ENCODE measurements at regions not wholly inside any gene's neighbourhood (a gene's known extent, or its start where the extent isn't known, plus 50 kb on each side); places are given as distances from the start of the nearest gene placed in this dataset.
A peak's percentile ranks its signal among the peaks of the same experiment; 100 is the strongest.

DNA sequence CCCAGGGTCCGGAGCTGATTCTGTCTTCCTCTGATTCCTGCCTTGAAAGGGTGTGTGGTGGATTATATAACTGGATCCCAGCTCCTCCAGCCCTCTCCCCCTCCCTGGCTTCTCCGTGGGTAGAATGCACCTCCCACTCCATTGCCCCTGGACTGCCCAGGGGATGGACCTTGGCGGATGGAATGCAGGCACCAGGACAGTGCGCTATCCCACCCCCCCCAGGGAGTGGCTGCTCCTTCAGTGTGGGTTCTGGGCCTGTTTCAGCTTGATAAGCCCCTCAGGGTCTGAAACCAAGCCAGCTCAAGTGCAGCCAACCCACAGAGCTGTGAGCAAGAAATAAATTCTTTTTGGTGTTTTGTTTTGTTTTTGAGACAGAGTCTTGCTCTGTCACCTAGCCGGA is 112.4 kb upstream of the TMEM132D start:
- in situ Hi-C loops (cut with MboI; ENCODE audit: low sequenced_read_pairs, unreplicated experiment), result no loop called here
- TF ChIP-seq CTCF (IDR thresholded peaks at IDR 0.05; ENCODE audit: borderline replicate concordance, control extremely low read depth, extremely low read depth, insufficient read depth, missing control alignments), result no peak
- DNase-seq (ENCODE audit: low spot score), result no peak

GRCh38 chr12:130016986-130017385 is 113.2 kb upstream of the TMEM132D start:
- in situ Hi-C loops (cut with MboI; ENCODE audit: low sequenced_read_pairs, unreplicated experiment), result no loop called here
- TF ChIP-seq CTCF (IDR thresholded peaks at IDR 0.05; ENCODE audit: borderline replicate concordance, control extremely low read depth, extremely low read depth, insufficient read depth, missing control alignments), result no peak
- no peak for DNase-seq (ENCODE audit: low spot score)

DNA sequence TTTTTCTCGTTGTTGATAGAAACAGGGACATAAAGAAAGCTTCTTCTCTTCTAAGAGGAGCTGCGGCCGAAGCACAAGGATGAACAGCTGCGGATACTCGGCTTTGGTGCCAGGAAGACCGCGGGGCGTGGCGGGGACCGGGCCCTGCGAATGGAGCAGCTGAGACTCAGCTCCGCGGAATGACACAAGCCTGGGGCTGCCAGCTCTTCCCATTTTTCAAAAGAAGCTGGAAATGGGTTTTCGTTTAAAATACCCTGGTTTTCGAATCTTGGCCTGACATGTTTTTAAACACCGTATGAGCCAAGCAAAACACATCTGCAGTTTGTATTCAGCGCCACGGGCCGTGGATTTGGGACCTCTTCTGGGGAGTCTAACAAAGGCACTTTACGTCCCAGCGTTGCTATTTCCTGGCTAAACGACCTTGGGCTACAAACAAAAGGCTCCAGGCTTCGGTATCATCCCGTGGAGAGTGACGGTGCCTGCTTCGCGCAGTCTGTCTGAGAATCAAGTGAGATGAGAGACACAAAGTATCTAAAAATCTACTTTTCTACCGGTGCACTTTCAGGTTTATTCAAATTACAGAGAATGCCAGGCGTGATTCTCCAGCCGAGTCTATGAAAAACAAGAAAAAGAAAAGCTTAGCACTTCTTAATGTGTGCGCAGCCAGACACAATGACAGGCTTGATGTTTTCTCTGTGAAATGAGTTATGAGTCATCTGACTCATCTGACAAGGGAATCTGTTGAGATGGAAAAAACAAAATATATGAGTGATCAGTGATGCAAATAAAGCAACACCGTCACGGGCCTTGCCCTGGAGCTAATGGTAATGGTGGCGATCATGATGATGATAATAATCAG is 114.0 kb upstream of the TMEM132D start:
- no peak for TF ChIP-seq CTCF (IDR thresholded peaks at IDR 0.05; ENCODE audit: borderline replicate concordance, control extremely low read depth, extremely low read depth, insufficient read depth, missing control alignments)
- DNase-seq (ENCODE audit: low spot score), result no peak
- in situ Hi-C loops (cut with MboI; ENCODE audit: low sequenced_read_pairs, unreplicated experiment), result no loop called here

DNA sequence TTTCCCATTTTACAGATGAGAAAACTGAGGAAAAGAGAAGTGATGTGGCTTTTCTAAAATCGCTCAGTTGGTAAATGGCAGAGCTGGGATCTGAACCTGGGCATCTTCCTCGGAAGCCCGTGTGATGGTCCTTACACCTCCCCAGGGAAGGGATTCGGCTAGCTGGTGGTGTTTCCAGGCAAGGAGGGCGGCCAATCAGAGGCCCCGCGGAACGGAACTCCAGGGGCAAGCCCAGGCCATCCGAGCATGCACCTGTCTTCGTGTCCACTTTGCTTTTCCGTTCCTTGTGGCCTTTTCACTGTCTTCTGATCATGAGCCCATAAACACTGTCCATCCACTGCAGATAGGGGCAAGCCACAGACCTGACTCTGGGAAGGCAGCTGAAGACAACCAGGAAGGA is 114.8 kb upstream of the TMEM132D start:
- TF ChIP-seq CTCF (IDR thresholded peaks at IDR 0.05; ENCODE audit: borderline replicate concordance, control extremely low read depth, extremely low read depth, insufficient read depth, missing control alignments), result no peak
- DNase-seq (ENCODE audit: low spot score), result no peak
- in situ Hi-C loops (cut with MboI; ENCODE audit: low sequenced_read_pairs, unreplicated experiment), result no loop called here

DNA sequence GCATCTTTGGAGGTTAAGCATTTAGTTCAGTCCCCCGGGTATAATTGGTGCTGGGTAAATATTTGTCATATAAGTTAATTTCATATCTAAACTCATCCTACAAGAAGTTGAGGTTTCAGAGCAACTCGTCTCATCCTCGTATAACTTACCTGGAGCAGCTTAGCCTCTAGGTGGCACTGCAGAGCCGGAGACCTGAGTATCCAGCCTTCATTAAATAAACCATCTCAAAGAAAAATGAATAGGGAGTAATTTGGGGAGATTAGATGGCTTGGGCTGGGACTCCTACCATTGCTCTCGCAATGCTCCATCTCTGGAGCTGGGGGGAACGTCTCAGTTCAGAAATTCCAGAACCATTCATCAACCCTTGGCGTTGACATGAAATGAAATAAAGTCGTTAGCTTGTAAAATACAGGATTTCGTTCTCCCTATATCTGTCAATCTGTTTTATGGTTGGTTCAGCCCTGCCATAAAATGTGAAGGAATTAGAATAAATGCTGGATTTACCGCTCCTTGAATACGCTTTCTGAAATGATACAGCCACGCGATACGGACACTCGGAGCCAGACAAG is 122.9 kb upstream of the TMEM132D start:
- peak; percentile 41 for TF ChIP-seq CTCF (IDR thresholded peaks at IDR 0.05; ENCODE audit: borderline replicate concordance, control extremely low read depth, extremely low read depth, insufficient read depth, missing control alignments)
- peak; percentile 58 for DNase-seq (ENCODE audit: low spot score)
- in situ Hi-C loops (cut with MboI; ENCODE audit: low sequenced_read_pairs, unreplicated experiment), result loop anchor here (25.0 kb wide), 1 partner anchor 711 kb away; no protein-coding TSS in a partner anchor

- in situ Hi-C loops (cut with MboI; ENCODE audit: low sequenced_read_pairs, unreplicated experiment), result loop anchor here (25.0 kb wide), 1 partner anchor 710 kb away; no protein-coding TSS in a partner anchor
Measured at GRCh38 chr12:130027798-130028197, 124.0 kb upstream of the TMEM132D start.

More at GRCh38 chr12:130027798-130028197, 124.0 kb upstream of the TMEM132D start:
- TF ChIP-seq CTCF (IDR thresholded peaks at IDR 0.05; ENCODE audit: borderline replicate concordance, control extremely low read depth, extremely low read depth, insufficient read depth, missing control alignments), result no peak
- no peak for DNase-seq (ENCODE audit: low spot score)

Data from GM13976 (cell line).